CD4-positive, alpha-beta T cell (primary cell): ENCODE measurements at regions not wholly inside any gene's neighbourhood (a gene's known extent, or its start where the extent isn't known, plus 50 kb on each side); places are given as distances from the start of the nearest gene placed in this dataset.

Experiments used
- ATAC-seq: fragments of 200-7000 bp; cut with Tn5 transposase; one replicate; pipeline ENCODE4 v1.10.0; 2022; ENCODE audit warnings: mild to moderate bottlenecking; ENCODE audit not compliant: poor library complexity
- CTCF ChIA-PET: fragments of 350-600 bp; sonication (Branson Sonifier 250); formaldehyde crosslinking; loops from one replicate; lab custom pipeline; 2021; ENCODE audit warnings: antibody characterized with exemption, inconsistent platforms; lab: Charles Lee
- POLR2A ChIA-PET: fragments of 350-600 bp; sonication (Branson Sonifier 250); formaldehyde crosslinking; loops from one replicate; lab custom pipeline; 2021; ENCODE audit warnings: antibody characterized with exemption, inconsistent platforms; lab: Charles Lee
- DNase-seq, 14 experiments: peaks; one replicate each; pipeline ENCODE4 v3.0.0-alpha.2; 2013 to 2020; ENCODE audit warnings: mixed read lengths in 2 of 14
- H3K27ac ChIP-seq, 2 donors: one replicate each; pipeline versions ENCODE4 v1.5.1 to v1.7.0; 2013; ENCODE audit warnings: low read length in 2 of 2, low read depth in 1 of 2, mild to moderate bottlenecking in 1 of 2
- H3K27me3 ChIP-seq, 2 experiments: 1 replicate in 1 of 2; 2 replicates in 1 of 2; pipeline versions ENCODE4 v1.6.1 to v1.7.0; 2013; ENCODE audit warnings: low read length in 2 of 2, control low read depth in 1 of 2, mild to moderate bottlenecking in 1 of 2, moderate library complexity in 1 of 2; ENCODE audit not compliant: insufficient read depth in 2 of 2, control insufficient read depth in 1 of 2
- H3K36me3 ChIP-seq: one replicate; pipeline ENCODE4 v1.6.1; 2013; ENCODE audit warnings: low read length, control low read depth; ENCODE audit not compliant: insufficient read depth
- H3K4me1 ChIP-seq: one replicate; pipeline ENCODE4 v1.6.1; 2013; ENCODE audit warnings: low read length, control low read depth; ENCODE audit not compliant: insufficient read depth
- H3K4me3 ChIP-seq: one replicate; pipeline ENCODE4 v1.5.1; 2013; ENCODE audit warnings: mild to moderate bottlenecking, low read length, moderate library complexity
- H3K9me3 ChIP-seq, 2 experiments: 1 replicate in 1 of 2; 2 replicates in 1 of 2; pipeline versions ENCODE4 v1.6.1 to v1.7.0; 2013; ENCODE audit warnings: low read length in 2 of 2, mild to moderate bottlenecking in 2 of 2, control low read depth in 1 of 2, moderate library complexity in 1 of 2; ENCODE audit not compliant: control insufficient read depth in 1 of 2, insufficient read depth in 1 of 2
- H3K27ac Mint-ChIP-seq: one replicate; pipeline ENCODE4 v1.8.0; 2020; ENCODE audit warnings: mixed read lengths
- H3K27me3 Mint-ChIP-seq: one replicate; pipeline ENCODE4 v1.8.0; 2021; ENCODE audit warnings: mixed read lengths
- H3K36me3 Mint-ChIP-seq: one replicate; pipeline ENCODE4 v1.8.0; 2021; ENCODE audit warnings: low read depth, mixed read lengths
- H3K4me1 Mint-ChIP-seq: one replicate; pipeline ENCODE4 v1.8.0; 2021; ENCODE audit warnings: low read depth, mixed read lengths
- H3K4me3 Mint-ChIP-seq: one replicate; pipeline ENCODE4 v1.8.0; 2020; ENCODE audit warnings: mild to moderate bottlenecking, mixed read lengths
- H3K9me3 Mint-ChIP-seq: one replicate; pipeline ENCODE4 v1.8.0; 2020; ENCODE audit warnings: mixed read lengths
- intact Hi-C, 2 experiments: fragments of 100-400 bp; cut with DNase I in 1 of 2; cut with micrococcal nuclease in 1 of 2; formaldehyde crosslinking; loops; one replicate each; pipeline versions ENCODE4 v1.15.1 to v1.9.0; 2023 to 2025; cut with DNase I, micrococcal nuclease
- TF ChIP-seq, protein P1 (sequence below): fragments of 200-600 bp; IDR thresholded peaks from one replicate; pipeline ENCODE4 v1.8.0; 2022; ENCODE audit warnings: antibody characterized with exemption, mild to moderate bottlenecking

DNA sequence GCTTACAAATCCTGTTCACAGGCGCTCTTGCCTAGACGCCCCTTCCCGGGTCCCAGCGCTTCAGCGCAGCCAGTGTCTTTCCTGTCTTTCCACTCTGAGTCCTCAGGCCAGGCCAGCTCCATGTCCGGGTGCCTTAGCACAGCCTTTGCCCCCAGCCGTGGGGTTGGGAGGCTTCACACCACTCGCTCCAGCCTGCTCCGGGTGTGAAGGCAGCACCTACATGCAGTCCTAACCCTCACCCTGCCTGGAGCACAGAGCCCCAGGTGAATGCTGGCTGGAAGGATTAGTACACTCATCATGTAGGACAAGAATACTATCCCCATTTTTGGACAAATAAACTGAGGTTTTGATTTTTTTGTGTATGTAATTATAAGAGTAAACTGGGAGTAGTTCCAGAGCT, 81.7 kb upstream of the TMEM72 start:
- Mint-ChIP-seq H3K27me3 (no peaks in the 10 kb centered on the region), H3K27ac (no peak overlapping the region)

DNA sequence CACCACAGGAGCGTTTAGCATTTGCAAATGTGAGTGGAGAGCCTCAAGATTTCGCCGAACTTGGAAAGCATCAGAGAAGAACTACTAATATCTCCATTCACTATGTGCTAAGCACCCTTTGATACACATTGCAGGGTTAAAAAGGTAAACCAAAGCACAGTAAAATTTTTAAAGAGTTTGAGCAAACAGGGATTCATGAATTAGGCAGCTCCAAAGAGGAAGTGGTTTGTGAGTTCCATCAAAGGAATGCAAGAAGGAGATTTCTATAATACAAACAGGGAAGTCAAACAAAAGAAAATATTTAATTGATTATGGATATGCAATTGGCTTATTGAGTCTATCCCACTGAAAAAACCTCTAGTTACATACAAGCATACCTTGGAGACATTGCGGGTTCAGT, 81.1 kb upstream of the TMEM72 start:
- Mint-ChIP-seq H3K36me3 (no peaks in the 10 kb centered on the region), H3K4me1 (peaks cover 5% of the 10 kb centered on the region)

More for the DNA sequence above, 81.7 kb upstream of the TMEM72 start:
- TF ChIP-seq, protein P1, sequence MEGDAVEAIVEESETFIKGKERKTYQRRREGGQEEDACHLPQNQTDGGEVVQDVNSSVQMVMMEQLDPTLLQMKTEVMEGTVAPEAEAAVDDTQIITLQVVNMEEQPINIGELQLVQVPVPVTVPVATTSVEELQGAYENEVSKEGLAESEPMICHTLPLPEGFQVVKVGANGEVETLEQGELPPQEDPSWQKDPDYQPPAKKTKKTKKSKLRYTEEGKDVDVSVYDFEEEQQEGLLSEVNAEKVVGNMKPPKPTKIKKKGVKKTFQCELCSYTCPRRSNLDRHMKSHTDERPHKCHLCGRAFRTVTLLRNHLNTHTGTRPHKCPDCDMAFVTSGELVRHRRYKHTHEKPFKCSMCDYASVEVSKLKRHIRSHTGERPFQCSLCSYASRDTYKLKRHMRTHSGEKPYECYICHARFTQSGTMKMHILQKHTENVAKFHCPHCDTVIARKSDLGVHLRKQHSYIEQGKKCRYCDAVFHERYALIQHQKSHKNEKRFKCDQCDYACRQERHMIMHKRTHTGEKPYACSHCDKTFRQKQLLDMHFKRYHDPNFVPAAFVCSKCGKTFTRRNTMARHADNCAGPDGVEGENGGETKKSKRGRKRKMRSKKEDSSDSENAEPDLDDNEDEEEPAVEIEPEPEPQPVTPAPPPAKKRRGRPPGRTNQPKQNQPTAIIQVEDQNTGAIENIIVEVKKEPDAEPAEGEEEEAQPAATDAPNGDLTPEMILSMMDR = no peak
- ATAC-seq (no peak), DNase-seq (no peak)
- H3K9me3 Mint-ChIP-seq = no peaks in the 10 kb centered on the region
- ChIA-PET POLR2A (no interaction called here), CTCF (no interaction called here)
- H3K36me3 Mint-ChIP-seq = no peaks in the 10 kb centered on the region
- no peaks in the 10 kb centered on the region for H3K36me3 ChIP-seq
- H3K4me1 Mint-ChIP-seq = peaks cover 5% of the 10 kb centered on the region
- no peaks in the 10 kb centered on the region for H3K4me1 ChIP-seq
- no peak overlapping the region for H3K27ac ChIP-seq
- no peak overlapping the region for H3K4me3 ChIP-seq
- H3K9me3 ChIP-seq = peaks cover 0 to 4% of the 10 kb centered on the region in 2 experiments
- H3K4me3 Mint-ChIP-seq = no peak overlapping the region
- H3K27me3 ChIP-seq = no peaks in the 10 kb centered on the region
- intact Hi-C loops = no loop called here

DNA sequence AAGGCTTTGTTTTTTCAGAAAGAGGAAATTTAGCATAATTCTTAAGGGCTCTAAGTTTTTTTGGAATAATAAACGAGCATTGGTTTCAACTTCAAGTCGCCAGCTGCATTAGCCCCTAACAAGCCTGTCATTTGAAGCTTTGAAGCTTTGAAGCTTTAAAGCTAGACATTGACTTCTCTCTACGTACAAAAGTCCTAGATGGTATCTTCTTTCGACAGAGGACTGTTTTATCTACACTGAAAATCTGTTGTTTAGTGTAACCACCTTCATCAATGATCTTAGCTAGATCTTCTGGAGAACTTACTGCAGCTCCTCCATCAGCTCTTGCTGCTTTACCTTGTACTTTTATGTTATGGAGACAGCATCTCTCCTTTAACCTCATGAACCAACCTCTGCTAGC, 79.6 kb upstream of the TMEM72 start:
- H3K4me1 Mint-ChIP-seq = peaks cover 5% of the 10 kb centered on the region
- POLR2A ChIA-PET = no interaction called here
- Histone ChIP-seq H3K27me3 (no peaks in the 10 kb centered on the region), H3K4me3 (no peak overlapping the region), H3K4me1 (no peaks in the 10 kb centered on the region), H3K27ac (no peak overlapping the region), H3K9me3 (peaks cover 0 to 4% of the 10 kb centered on the region in 2 experiments), H3K36me3 (no peaks in the 10 kb centered on the region)
- intact Hi-C loops = no loop called here
- CTCF ChIA-PET = no interaction called here
- TF ChIP-seq, protein P1 = no peak
- no peak overlapping the region for H3K4me3 Mint-ChIP-seq
- H3K36me3 Mint-ChIP-seq = no peaks in the 10 kb centered on the region
- H3K27ac Mint-ChIP-seq = no peak overlapping the region
- ATAC-seq (no peak), DNase-seq (no peak)
- no peaks in the 10 kb centered on the region for H3K27me3 Mint-ChIP-seq
- H3K9me3 Mint-ChIP-seq = no peaks in the 10 kb centered on the region

More for the DNA sequence above, 81.1 kb upstream of the TMEM72 start:
- Mint-ChIP-seq H3K4me3 (no peak overlapping the region), H3K27ac (no peak overlapping the region), H3K27me3 (no peaks in the 10 kb centered on the region), H3K9me3 (no peaks in the 10 kb centered on the region)
- Histone ChIP-seq H3K36me3 (no peaks in the 10 kb centered on the region), H3K27me3 (no peaks in the 10 kb centered on the region), H3K4me1 (no peaks in the 10 kb centered on the region), H3K27ac (no peak overlapping the region), H3K4me3 (no peak overlapping the region), H3K9me3 (peaks cover 0 to 4% of the 10 kb centered on the region in 2 experiments)
- CTCF ChIA-PET = no interaction called here
- ATAC-seq (no peak), DNase-seq (no peak)
- TF ChIP-seq, protein P1 = no peak
- POLR2A ChIA-PET = no interaction called here
- intact Hi-C loops = no loop called here
